GM23338 (cell line): ENCODE measurements at regions not wholly inside any gene's neighbourhood (a gene's known extent, or its start where the extent isn't known, plus 50 kb on each side); places are given as distances from the start of the nearest gene placed in this dataset.

ENCODE experiments used
- ATAC-seq: fragments of 200-7000 bp; cut with Tn5 transposase; 3 replicates; pipeline ENCODE4 v1.9.1; 2020
- DNase-seq: peaks from one replicate; pipeline ENCODE4 v3.0.0-alpha.2; 2015; ENCODE audit warnings: low spot score
- H2AFZ ChIP-seq: fragments of 200-600 bp; sonication (generic); 2 replicates; pipeline ENCODE4 v1.8.0; 2016; ENCODE audit warnings: antibody characterized with exemption, mild to moderate bottlenecking, moderate library complexity
- H3F3A ChIP-seq: fragments of 200-600 bp; sonication (generic); replicated peaks from 2 replicates; pipeline ENCODE4 v1.8.0; 2017; ENCODE audit warnings: antibody characterized with exemption, mixed run types, low read depth
- H3K27ac ChIP-seq: fragments of 200-600 bp; sonication (generic); 2 replicates; pipeline ENCODE4 v1.6.1; 2016; ENCODE audit warnings: low read depth
- H3K27me3 ChIP-seq: fragments of 200-600 bp; sonication (generic); 2 replicates; pipeline ENCODE4 v1.8.0; 2016; ENCODE audit warnings: mild to moderate bottlenecking, mixed run types, moderate library complexity; ENCODE audit not compliant: insufficient read depth
- H3K36me3 ChIP-seq: fragments of 200-600 bp; sonication (generic); 2 replicates; pipeline ENCODE4 v1.8.0; 2016; ENCODE audit warnings: mild to moderate bottlenecking; ENCODE audit not compliant: insufficient read depth
- H3K4me1 ChIP-seq: fragments of 200-600 bp; sonication (generic); 2 replicates; pipeline ENCODE4 v1.8.0; 2016; ENCODE audit warnings: mild to moderate bottlenecking, moderate library complexity; ENCODE audit not compliant: insufficient read depth
- H3K4me2 ChIP-seq: fragments of 200-600 bp; sonication (generic); 2 replicates; pipeline ENCODE4 v1.7.1; 2017; ENCODE audit warnings: mixed run types
- H3K4me3 ChIP-seq: fragments of 200-600 bp; sonication (generic); 2 replicates; pipeline ENCODE4 v1.6.1; 2016; ENCODE audit warnings: mixed run types
- H3K79me2 ChIP-seq: fragments of 200-600 bp; sonication (generic); replicated peaks from 2 replicates; pipeline ENCODE4 v1.8.0; 2017; ENCODE audit warnings: mild to moderate bottlenecking; ENCODE audit not compliant: insufficient read depth
- H3K9me2 ChIP-seq: fragments of 200-600 bp; sonication (generic); 2 replicates; pipeline ENCODE4 v1.8.0; 2017; ENCODE audit not compliant: insufficient read depth
- H4K20me1 ChIP-seq: fragments of 200-600 bp; sonication (generic); replicated peaks from 2 replicates; pipeline ENCODE4 v1.8.0; 2017; ENCODE audit warnings: mild to moderate bottlenecking; ENCODE audit not compliant: insufficient read depth
- H3K27ac Mint-ChIP-seq: 2 replicates; pipeline ENCODE4 v1.8.0; 2020; ENCODE audit warnings: inconsistent platforms, mild to moderate bottlenecking, moderate library complexity, mixed read lengths
- H3K27me3 Mint-ChIP-seq: 3 replicates; pipeline ENCODE4 v1.8.0; 2022; ENCODE audit warnings: low read depth, mild to moderate bottlenecking, moderate library complexity, mixed read lengths, inconsistent platforms; ENCODE audit not compliant: insufficient read depth, poor library complexity
- H3K36me3 Mint-ChIP-seq: 3 replicates; pipeline ENCODE4 v1.8.0; 2021; ENCODE audit warnings: low read depth, mild to moderate bottlenecking, inconsistent platforms, moderate library complexity, mixed read lengths
- H3K4me1 Mint-ChIP-seq: 3 replicates; pipeline ENCODE4 v1.8.0; 2020; ENCODE audit warnings: mild to moderate bottlenecking, inconsistent platforms, mixed read lengths
- H3K4me3 Mint-ChIP-seq: 3 replicates; pipeline ENCODE4 v1.8.0; 2021; ENCODE audit warnings: moderate library complexity, mild to moderate bottlenecking, inconsistent platforms, mixed read lengths
- H3K9me3 Mint-ChIP-seq: 3 replicates; pipeline ENCODE4 v1.8.0; 2020; ENCODE audit warnings: moderate library complexity, mild to moderate bottlenecking, inconsistent platforms, mixed read lengths
- CREB1 ChIP-seq: fragments of 250-450 bp; sonication (Bioruptor Pico); IDR thresholded peaks from 2 replicates; pipeline ENCODE4 v1.5.0; 2020; ENCODE audit warnings: low read depth, mild to moderate bottlenecking, moderate library complexity
- ETS1 ChIP-seq: IDR thresholded peaks from 2 replicates; pipeline ENCODE4 v1.6.1; 2016; ENCODE audit warnings: antibody characterized with exemption
- EZH2phosphoT487 ChIP-seq: fragments of 200-600 bp; sonication (generic); IDR thresholded peaks from one replicate; pipeline ENCODE4 v1.8.1; 2018; ENCODE audit warnings: antibody characterized with exemption; ENCODE audit not compliant: unreplicated experiment
- JUNB ChIP-seq: IDR thresholded peaks from one replicate; pipeline ENCODE4 v1.6.1; 2016; ENCODE audit warnings: antibody characterized with exemption; ENCODE audit not compliant: unreplicated experiment
- POLR2AphosphoS5 ChIP-seq: IDR thresholded peaks from 2 replicates; pipeline ENCODE4 v1.6.1; 2016; ENCODE audit warnings: antibody characterized with exemption, low read depth
- REST ChIP-seq: IDR thresholded peaks from one replicate; pipeline ENCODE4 v1.6.1; 2018; ENCODE audit warnings: antibody characterized with exemption; ENCODE audit not compliant: unreplicated experiment
- STAT1 ChIP-seq: IDR thresholded peaks from one replicate; pipeline ENCODE4 v1.6.1; 2016; ENCODE audit warnings: antibody characterized with exemption; ENCODE audit not compliant: unreplicated experiment
- ZNF114 ChIP-seq: fragments of 250-450 bp; sonication (Bioruptor Pico); IDR thresholded peaks from 2 replicates; pipeline ENCODE4 v1.5.0; 2020; ENCODE audit warnings: mild to moderate bottlenecking, moderate library complexity
- TF ChIP-seq, protein P1 (sequence below): fragments of 250-450 bp; sonication (Bioruptor Pico); IDR thresholded peaks from 2 replicates; pipeline ENCODE4 v1.5.0; 2020; ENCODE audit warnings: mild to moderate bottlenecking, moderate library complexity

GRCh38 chr7:26457696-26458327 is 166.2 kb downstream of the SNX10 start (continued):
- TF ChIP-seq REST = no peak
- TF ChIP-seq ETS1 = no peak
- TF ChIP-seq EZH2phosphoT487 = no peak
- TF ChIP-seq CREB1 (CRISPR knock-in tag) = no peak
- TF ChIP-seq ZNF114 (CRISPR knock-in tag) = no peak

DNA sequence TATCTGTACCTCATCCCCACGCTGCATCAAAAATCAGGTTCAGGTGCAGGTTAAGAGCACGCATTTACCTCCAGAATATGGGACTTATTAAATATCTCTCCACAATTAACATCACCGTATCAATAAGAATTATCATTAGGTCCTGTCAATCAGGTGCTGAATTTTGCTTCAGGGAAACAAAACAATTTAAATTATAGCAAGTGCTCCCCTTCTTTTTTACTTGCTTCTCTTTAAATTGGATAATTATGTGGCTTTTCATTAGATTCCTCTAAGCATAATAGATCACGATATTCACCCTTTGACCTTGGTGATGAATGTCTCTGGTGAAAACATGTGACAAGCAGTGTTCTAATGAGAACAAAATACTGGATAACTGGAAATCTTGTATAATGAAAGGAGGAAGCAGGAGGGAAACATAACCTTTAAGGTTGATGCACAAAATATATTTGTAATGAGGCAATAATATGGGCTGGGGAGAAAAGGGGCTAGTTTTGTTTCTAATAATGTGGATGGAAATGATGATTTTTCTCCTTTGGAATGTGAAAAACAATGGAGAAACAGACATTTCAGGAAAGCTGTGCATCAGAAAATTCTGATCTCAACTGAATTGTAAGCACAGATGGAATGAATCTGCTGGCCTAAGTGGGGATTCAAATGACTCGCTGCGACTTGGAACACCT is 166.9 kb downstream of the SNX10 start:
- DNase-seq (no peak), ATAC-seq (no peak)
- no peak overlapping the region for H3K4me3 ChIP-seq
- Mint-ChIP-seq H3K27me3 (peaks cover 4% of the 10 kb centered on the region), H3K27ac (no peak overlapping the region), H3K36me3 (no peaks in the 10 kb centered on the region), H3K4me3 (no peak overlapping the region), H3K4me1 (no peaks in the 10 kb centered on the region; the same call in 2 of the 3 replicates), H3K9me3 (no peaks in the 10 kb centered on the region)
- H3K27ac ChIP-seq = no peak overlapping the region
- no peaks in the 10 kb centered on the region for H3K27me3 ChIP-seq
- no peaks in the 10 kb centered on the region for H3K79me2 ChIP-seq
- H4K20me1 ChIP-seq = no peaks in the 10 kb centered on the region
- no peaks in the 10 kb centered on the region for H3K4me1 ChIP-seq
- H3K9me2 ChIP-seq = 0 out of 2 replicates have a peak, but pooled peaks cover 3% of the 10 kb centered on the region
- H2AFZ ChIP-seq = no peak overlapping the region
- H3K36me3 ChIP-seq = no peaks in the 10 kb centered on the region
- H3F3A ChIP-seq = no peaks in the 10 kb centered on the region
- H3K4me2 ChIP-seq = no peak overlapping the region
- TF ChIP-seq CREB1 (CRISPR knock-in tag) (no peak), JUNB (no peak), POLR2AphosphoS5 (no peak), ZNF114 (CRISPR knock-in tag) (no peak), STAT1 (no peak), ETS1 (no peak)
- TF ChIP-seq, protein P1, sequence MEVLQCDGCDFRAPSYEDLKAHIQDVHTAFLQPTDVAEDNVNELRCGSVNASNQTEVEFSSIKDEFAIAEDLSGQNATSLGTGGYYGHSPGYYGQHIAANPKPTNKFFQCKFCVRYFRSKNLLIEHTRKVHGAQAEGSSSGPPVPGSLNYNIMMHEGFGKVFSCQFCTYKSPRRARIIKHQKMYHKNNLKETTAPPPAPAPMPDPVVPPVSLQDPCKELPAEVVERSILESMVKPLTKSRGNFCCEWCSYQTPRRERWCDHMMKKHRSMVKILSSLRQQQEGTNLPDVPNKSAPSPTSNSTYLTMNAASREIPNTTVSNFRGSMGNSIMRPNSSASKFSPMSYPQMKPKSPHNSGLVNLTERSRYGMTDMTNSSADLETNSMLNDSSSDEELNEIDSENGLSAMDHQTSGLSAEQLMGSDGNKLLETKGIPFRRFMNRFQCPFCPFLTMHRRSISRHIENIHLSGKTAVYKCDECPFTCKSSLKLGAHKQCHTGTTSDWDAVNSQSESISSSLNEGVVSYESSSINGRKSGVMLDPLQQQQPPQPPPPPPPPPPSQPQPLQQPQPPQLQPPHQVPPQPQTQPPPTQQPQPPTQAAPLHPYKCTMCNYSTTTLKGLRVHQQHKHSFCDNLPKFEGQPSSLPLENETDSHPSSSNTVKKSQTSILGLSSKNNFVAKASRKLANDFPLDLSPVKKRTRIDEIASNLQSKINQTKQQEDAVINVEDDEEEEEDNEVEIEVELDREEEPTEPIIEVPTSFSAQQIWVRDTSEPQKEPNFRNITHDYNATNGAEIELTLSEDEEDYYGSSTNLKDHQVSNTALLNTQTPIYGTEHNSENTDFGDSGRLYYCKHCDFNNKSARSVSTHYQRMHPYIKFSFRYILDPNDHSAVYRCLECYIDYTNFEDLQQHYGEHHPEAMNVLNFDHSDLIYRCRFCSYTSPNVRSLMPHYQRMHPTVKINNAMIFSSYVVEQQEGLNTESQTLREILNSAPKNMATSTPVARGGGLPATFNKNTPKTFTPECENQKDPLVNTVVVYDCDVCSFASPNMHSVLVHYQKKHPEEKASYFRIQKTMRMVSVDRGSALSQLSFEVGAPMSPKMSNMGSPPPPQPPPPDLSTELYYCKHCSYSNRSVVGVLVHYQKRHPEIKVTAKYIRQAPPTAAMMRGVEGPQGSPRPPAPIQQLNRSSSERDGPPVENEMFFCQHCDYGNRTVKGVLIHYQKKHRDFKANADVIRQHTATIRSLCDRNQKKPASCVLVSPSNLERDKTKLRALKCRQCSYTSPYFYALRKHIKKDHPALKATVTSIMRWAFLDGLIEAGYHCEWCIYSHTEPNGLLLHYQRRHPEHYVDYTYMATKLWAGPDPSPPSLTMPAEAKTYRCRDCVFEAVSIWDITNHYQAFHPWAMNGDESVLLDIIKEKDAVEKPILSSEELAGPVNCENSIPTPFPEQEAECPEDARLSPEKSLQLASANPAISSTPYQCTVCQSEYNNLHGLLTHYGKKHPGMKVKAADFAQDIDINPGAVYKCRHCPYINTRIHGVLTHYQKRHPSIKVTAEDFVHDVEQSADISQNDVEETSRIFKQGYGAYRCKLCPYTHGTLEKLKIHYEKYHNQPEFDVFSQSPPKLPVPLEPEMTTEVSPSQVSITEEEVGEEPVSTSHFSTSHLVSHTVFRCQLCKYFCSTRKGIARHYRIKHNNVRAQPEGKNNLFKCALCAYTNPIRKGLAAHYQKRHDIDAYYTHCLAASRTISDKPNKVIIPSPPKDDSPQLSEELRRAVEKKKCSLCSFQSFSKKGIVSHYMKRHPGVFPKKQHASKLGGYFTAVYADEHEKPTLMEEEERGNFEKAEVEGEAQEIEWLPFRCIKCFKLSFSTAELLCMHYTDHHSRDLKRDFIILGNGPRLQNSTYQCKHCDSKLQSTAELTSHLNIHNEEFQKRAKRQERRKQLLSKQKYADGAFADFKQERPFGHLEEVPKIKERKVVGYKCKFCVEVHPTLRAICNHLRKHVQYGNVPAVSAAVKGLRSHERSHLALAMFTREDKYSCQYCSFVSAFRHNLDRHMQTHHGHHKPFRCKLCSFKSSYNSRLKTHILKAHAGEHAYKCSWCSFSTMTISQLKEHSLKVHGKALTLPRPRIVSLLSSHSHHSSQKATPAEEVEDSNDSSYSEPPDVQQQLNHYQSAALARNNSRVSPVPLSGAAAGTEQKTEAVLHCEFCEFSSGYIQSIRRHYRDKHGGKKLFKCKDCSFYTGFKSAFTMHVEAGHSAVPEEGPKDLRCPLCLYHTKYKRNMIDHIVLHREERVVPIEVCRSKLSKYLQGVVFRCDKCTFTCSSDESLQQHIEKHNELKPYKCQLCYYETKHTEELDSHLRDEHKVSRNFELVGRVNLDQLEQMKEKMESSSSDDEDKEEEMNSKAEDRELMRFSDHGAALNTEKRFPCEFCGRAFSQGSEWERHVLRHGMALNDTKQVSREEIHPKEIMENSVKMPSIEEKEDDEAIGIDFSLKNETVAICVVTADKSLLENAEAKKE (CRISPR knock-in tag) = no peak
